Gastroesophageal sphincter (tissue), 3 donors: ENCODE measurements at regions not wholly inside any gene's neighbourhood (a gene's known extent, or its start where the extent isn't known, plus 50 kb on each side); places are given as distances from the start of the nearest gene placed in this dataset.

Experiments
- CTCF ChIP-seq, 4 experiments: fragments of 200-600 bp in 2 of 4; fragments of 450-650 bp in 2 of 4; sonication (generic) in 1 of 4; IDR thresholded peaks; one replicate each; pipeline ENCODE4 v1.5.1; 2017 to 2019; ENCODE audit warnings: antibody characterized with exemption in 4 of 4, mild to moderate bottlenecking in 2 of 4, moderate library complexity in 2 of 4
- EP300 ChIP-seq: sonication (generic); formaldehyde crosslinking; IDR thresholded peaks from one replicate; pipeline ENCODE4 v1.6.1; 2017; ENCODE audit warnings: antibody characterized with exemption, mild to moderate bottlenecking
- POLR2A ChIP-seq, 2 donors: fragments of 450-650 bp; IDR thresholded peaks; one replicate each; pipeline ENCODE4 v1.6.1; 2017; ENCODE audit warnings: antibody characterized with exemption in 2 of 2, mild to moderate bottlenecking in 2 of 2, moderate library complexity in 1 of 2
- POLR2AphosphoS5 ChIP-seq: sonication (generic); formaldehyde crosslinking; IDR thresholded peaks from one replicate; pipeline ENCODE4 v1.6.1; 2017; ENCODE audit warnings: antibody characterized with exemption

- TF ChIP-seq CTCF (IDR thresholded peaks at IDR 0.05): no peak
- TF ChIP-seq POLR2AphosphoS5: no peak
- no peak for TF ChIP-seq EP300
- no peak for TF ChIP-seq POLR2A (IDR thresholded peaks at IDR 0.05)
Observed at GRCh38 chr14:45332360-45332988, 79.5 kb upstream of the MIS18BP1 start.
